ENCODE measurements at regions not wholly inside any gene's neighbourhood (a gene's known extent, or its start where the extent isn't known, plus 50 kb on each side); places are given as distances from the start of the nearest gene placed in this dataset.

- no peak for TF ChIP-seq ZBTB4 (CRISPR knock-in tag; IDR thresholded peaks at IDR 0.05)
- TF ChIP-seq SRF (IDR thresholded peaks at IDR 0.05; ENCODE audit: low read depth in 2 of 2, low read length in 2 of 2), result no peak
- TF ChIP-seq FOS (IDR thresholded peaks at IDR 0.05; ENCODE audit: borderline replicate concordance, extremely low read depth, insufficient read length), result no peak
- TF ChIP-seq MYC (IDR thresholded peaks at IDR 0.05; ENCODE audit: insufficient read depth, insufficient read length, insufficient replicate concordance, low read length, severe bottlenecking), result no peak
Observed at GRCh38 chr5:52560366-52560765, 227.3 kb upstream of the ITGA1 start (continued).

- Histone ChIP-seq H3K4me2 (ENCODE audit: control insufficient read depth, insufficient read depth) (no peak overlapping the region), H3K36me3 (ENCODE audit: control insufficient read depth in 2 of 2, insufficient read depth in 2 of 2, low read length in 1 of 2) (no peaks in the 10 kb centered on the region), H3K4me3 (no peak overlapping the region), H3K4me1 (ENCODE audit: control insufficient read depth, insufficient read depth, low read length) (no peaks in the 10 kb centered on the region), H3K9me3 (replicated peaks; ENCODE audit: control insufficient read depth, insufficient read depth, low read length) (no peaks in the 10 kb centered on the region), H3K79me2 (ENCODE audit: control insufficient read depth, insufficient read depth, low read length) (no peaks in the 10 kb centered on the region), H3K27me3 (replicated peaks in 1 of 2; ENCODE audit: control insufficient read depth in 2 of 2, insufficient read depth in 2 of 2, low read length in 1 of 2) (no peaks in the 10 kb centered on the region), H4K20me1 (ENCODE audit: control insufficient read depth, insufficient read depth) (no peaks in the 10 kb centered on the region), H3K9ac (ENCODE audit: control insufficient read depth, insufficient read depth, low read length) (no peak overlapping the region), H3K27ac (ENCODE audit: control insufficient read depth, insufficient read depth) (no peak overlapping the region), H2AFZ (ENCODE audit: control insufficient read depth, low read depth, low read length) (no peak overlapping the region)
- CTCF ChIA-PET, result no interaction called here
- BruUV-seq (replicated peaks), result no TSS peak
- in situ Hi-C loops (cut with MboI) (no loop called here), intact Hi-C loops (cut with micrococcal nuclease; ENCODE audit: unreplicated experiment) (no loop called here)
- RAD21 ChIA-PET (ENCODE audit: unreplicated experiment), result no interaction called here
- POLR2A ChIA-PET, result no interaction called here
- SMC1A ChIA-PET (ENCODE audit: uncharacterized antibody, unreplicated experiment), result no interaction called here
- ATAC-seq, result no peak
- 0% methylated on average over 1 of the region's 1 CpG for WGBS (ENCODE audit: insufficient coverage, insufficient replicate concordance, low lambda C conversion rate, missing lambda C conversion rate)
- FAIRE-seq, result no peak
- TF ChIP-seq PBX3 (IDR thresholded peaks at IDR 0.05; ENCODE audit: insufficient replicate concordance, low read depth, low read length) (no peak), YBX1 (IDR thresholded peaks at IDR 0.05) (no peak), RAD51 (IDR thresholded peaks at IDR 0.05) (no peak), SPI1 (IDR thresholded peaks at IDR 0.05; ENCODE audit: borderline replicate concordance, insufficient read depth, low read depth, low read length) (no peak), MYC (IDR thresholded peaks at IDR 0.05; ENCODE audit: insufficient read depth, insufficient read length, insufficient replicate concordance, low read length, severe bottlenecking) (no peak), STAT3 (IDR thresholded peaks at IDR 0.05; ENCODE audit: low read depth, low read length) (no peak), TCF12 (IDR thresholded peaks at IDR 0.05; ENCODE audit: low read depth, low read length) (no peak), RFX5 (IDR thresholded peaks at IDR 0.05; ENCODE audit: low read depth, low read length) (no peak), DPF2 (IDR thresholded peaks at IDR 0.05) (no peak), NFIC (IDR thresholded peaks at IDR 0.05; ENCODE audit: low read depth, low read length) (no peak), CEBPB (IDR thresholded peaks at IDR 0.05; ENCODE audit: borderline replicate concordance in 1 of 2, low read depth in 2 of 2, low read length in 2 of 2) (no peak), SUZ12 (IDR thresholded peaks at IDR 0.05; ENCODE audit: unreplicated experiment) (no peak)
- no peak for DNase-seq (ENCODE audit: low read depth, low spot score)
Observed at GRCh38 chr5:52562473-52562872, 225.2 kb upstream of the ITGA1 start.
